Panc1 (cell line): ENCODE measurements at regions not wholly inside any gene's neighbourhood (a gene's known extent, or its start where the extent isn't known, plus 50 kb on each side); places are given as distances from the start of the nearest gene placed in this dataset.

Experiments
- ATAC-seq: fragments of 200-7000 bp; cut with Tn5 transposase; 2 replicates; pipeline ENCODE4 v1.9.1; 2020; ENCODE audit warnings: mild to moderate bottlenecking, moderate library complexity
- BruUV-seq: library from RNA; stranded (reverse); fragments of 400-500 nt; replicated peaks from 2 replicates; lab custom pipeline; 2021; lab: Mats Ljungman, UMichigan
- CTCF ChIA-PET: fragments of 300-600 bp; sonication (Branson Sonifier 250); formaldehyde crosslinking; loops from one replicate; lab custom pipeline; 2022; ENCODE audit warnings: antibody characterized with exemption; lab: Charles Lee
- POLR2A ChIA-PET: fragments of 300-600 bp; sonication (Branson Sonifier 250); formaldehyde crosslinking; loops from one replicate; lab custom pipeline; 2022; ENCODE audit warnings: antibody characterized with exemption; lab: Charles Lee
- DNase-seq: peaks from one replicate; pipeline ENCODE4 v3.0.0-alpha.2; 2010; ENCODE audit warnings: low read depth, low spot score
- H3K27ac ChIP-seq: 2 replicates; pipeline ENCODE4 v1.5.1; 2011; ENCODE audit warnings: mild to moderate bottlenecking, low read length, inconsistent platforms
- H3K27me3 ChIP-seq: fragments of 200-500 bp; sonication (Bioruptor generic); 2 replicates; pipeline ENCODE4 v1.6.0; 2014; ENCODE audit warnings: low read length, inconsistent platforms; ENCODE audit not compliant: control insufficient read depth, insufficient read depth
- H3K36me3 ChIP-seq: fragments of 200-500 bp; sonication (Bioruptor generic); 2 replicates; pipeline ENCODE4 v1.5.1; 2014; ENCODE audit warnings: inconsistent platforms, mild to moderate bottlenecking, low read length, moderate library complexity; ENCODE audit not compliant: control insufficient read depth, insufficient read depth
- H3K4me1 ChIP-seq: 2 replicates; pipeline ENCODE4 v1.5.1; 2011; ENCODE audit warnings: inconsistent platforms, mild to moderate bottlenecking, low read length, moderate library complexity; ENCODE audit not compliant: control insufficient read depth, insufficient read depth
- H3K4me3 ChIP-seq, 2 experiments: 2 replicates each; pipeline ENCODE4 v1.5.1; 2011 to 2012; ENCODE audit warnings: low read depth in 2 of 2, low read length in 2 of 2, mild to moderate bottlenecking in 2 of 2, inconsistent platforms in 1 of 2, moderate library complexity in 1 of 2
- H3K9me3 ChIP-seq: fragments of 200-500 bp; sonication (Bioruptor generic); 2 replicates; pipeline ENCODE4 v1.5.1; 2014; ENCODE audit warnings: low read depth, mild to moderate bottlenecking, inconsistent platforms, low read length, moderate library complexity; ENCODE audit not compliant: control insufficient read depth, insufficient read depth
- POLR2AphosphoS5 ChIP-seq: IDR thresholded peaks from 2 replicates; pipeline ENCODE4 v1.6.1; 2012; ENCODE audit warnings: mild to moderate bottlenecking, low read depth, low read length, moderate library complexity
- SIN3A ChIP-seq: IDR thresholded peaks from 2 replicates; pipeline ENCODE4 v1.6.1; 2012; ENCODE audit warnings: low read depth, mild to moderate bottlenecking, low read length, moderate library complexity, borderline replicate concordance; ENCODE audit not compliant: insufficient read depth
- TCF7L2 ChIP-seq: IDR thresholded peaks from 2 replicates; pipeline ENCODE4 v1.6.1; 2011; ENCODE audit warnings: mild to moderate bottlenecking, low read depth, low read length, inconsistent platforms
- in situ Hi-C: cut with HindIII; loops from 2 replicates; pipeline ENCODE4 v1.10.0; 2016; ENCODE audit warnings: low sequenced_read_pairs, low pct_unique_long_range_greater_than_20kb
- intact Hi-C: fragments of 100-400 bp; cut with micrococcal nuclease; formaldehyde crosslinking; loops from one replicate; pipeline ENCODE4 v1.10.0; 2022; ENCODE audit not compliant: unreplicated experiment
- TF ChIP-seq, protein P1 (sequence below): fragments of 450-650 bp; IDR thresholded peaks from 2 replicates; pipeline ENCODE4 v1.5.1; 2017; ENCODE audit warnings: mild to moderate bottlenecking
- TF ChIP-seq, protein P2 (sequence below), 2 experiments: IDR thresholded peaks; 2 replicates each; pipeline ENCODE4 v1.6.1; 2011 to 2012; ENCODE audit warnings: low read depth in 2 of 2, control low read depth in 1 of 2, low read length in 1 of 2, mild to moderate bottlenecking in 1 of 2, moderate library complexity in 1 of 2; ENCODE audit not compliant: insufficient read depth in 1 of 2

- no peaks in the 10 kb centered on the region for H3K27me3 ChIP-seq
- ATAC-seq (no peak), DNase-seq (no peak)
- H3K4me1 ChIP-seq: no peaks in the 10 kb centered on the region
- TF ChIP-seq TCF7L2 (no peak), SIN3A (no peak)
- intact Hi-C loops: no loop called here
- ChIA-PET POLR2A (no interaction called here), CTCF (interaction anchor here (0.6 kb wide), 1 partner anchor 84 kb away, joined by 5 read pairs; no protein-coding TSS in a partner anchor)
- in situ Hi-C loops: no loop called here
- H3K27ac ChIP-seq: no peak overlapping the region
- H3K9me3 ChIP-seq: no peaks in the 10 kb centered on the region
- H3K36me3 ChIP-seq: no peaks in the 10 kb centered on the region
- no peak overlapping the region for H3K4me3 ChIP-seq
- no TSS peak for BruUV-seq
Measured at GRCh38 chrX:4179031-4179430, 465.6 kb upstream of the PRKX start.

GRCh38 chrX:4175221-4175620 lies 461.8 kb upstream of the PRKX start:
- no peaks in the 10 kb centered on the region for H3K9me3 ChIP-seq
- DNase-seq: no peak
- no TSS peak for BruUV-seq
- ATAC-seq: no peak
- POLR2A ChIA-PET: no interaction called here
- in situ Hi-C loops: no loop called here
- H3K4me3 ChIP-seq: no peak overlapping the region
- H3K36me3 ChIP-seq: no peaks in the 10 kb centered on the region
- CTCF ChIA-PET: no interaction called here
- TF ChIP-seq TCF7L2: no peak
- TF ChIP-seq POLR2AphosphoS5: no peak
- TF ChIP-seq, protein P1, sequence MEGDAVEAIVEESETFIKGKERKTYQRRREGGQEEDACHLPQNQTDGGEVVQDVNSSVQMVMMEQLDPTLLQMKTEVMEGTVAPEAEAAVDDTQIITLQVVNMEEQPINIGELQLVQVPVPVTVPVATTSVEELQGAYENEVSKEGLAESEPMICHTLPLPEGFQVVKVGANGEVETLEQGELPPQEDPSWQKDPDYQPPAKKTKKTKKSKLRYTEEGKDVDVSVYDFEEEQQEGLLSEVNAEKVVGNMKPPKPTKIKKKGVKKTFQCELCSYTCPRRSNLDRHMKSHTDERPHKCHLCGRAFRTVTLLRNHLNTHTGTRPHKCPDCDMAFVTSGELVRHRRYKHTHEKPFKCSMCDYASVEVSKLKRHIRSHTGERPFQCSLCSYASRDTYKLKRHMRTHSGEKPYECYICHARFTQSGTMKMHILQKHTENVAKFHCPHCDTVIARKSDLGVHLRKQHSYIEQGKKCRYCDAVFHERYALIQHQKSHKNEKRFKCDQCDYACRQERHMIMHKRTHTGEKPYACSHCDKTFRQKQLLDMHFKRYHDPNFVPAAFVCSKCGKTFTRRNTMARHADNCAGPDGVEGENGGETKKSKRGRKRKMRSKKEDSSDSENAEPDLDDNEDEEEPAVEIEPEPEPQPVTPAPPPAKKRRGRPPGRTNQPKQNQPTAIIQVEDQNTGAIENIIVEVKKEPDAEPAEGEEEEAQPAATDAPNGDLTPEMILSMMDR: no peak
- TF ChIP-seq SIN3A: no peak
- TF ChIP-seq, protein P2, sequence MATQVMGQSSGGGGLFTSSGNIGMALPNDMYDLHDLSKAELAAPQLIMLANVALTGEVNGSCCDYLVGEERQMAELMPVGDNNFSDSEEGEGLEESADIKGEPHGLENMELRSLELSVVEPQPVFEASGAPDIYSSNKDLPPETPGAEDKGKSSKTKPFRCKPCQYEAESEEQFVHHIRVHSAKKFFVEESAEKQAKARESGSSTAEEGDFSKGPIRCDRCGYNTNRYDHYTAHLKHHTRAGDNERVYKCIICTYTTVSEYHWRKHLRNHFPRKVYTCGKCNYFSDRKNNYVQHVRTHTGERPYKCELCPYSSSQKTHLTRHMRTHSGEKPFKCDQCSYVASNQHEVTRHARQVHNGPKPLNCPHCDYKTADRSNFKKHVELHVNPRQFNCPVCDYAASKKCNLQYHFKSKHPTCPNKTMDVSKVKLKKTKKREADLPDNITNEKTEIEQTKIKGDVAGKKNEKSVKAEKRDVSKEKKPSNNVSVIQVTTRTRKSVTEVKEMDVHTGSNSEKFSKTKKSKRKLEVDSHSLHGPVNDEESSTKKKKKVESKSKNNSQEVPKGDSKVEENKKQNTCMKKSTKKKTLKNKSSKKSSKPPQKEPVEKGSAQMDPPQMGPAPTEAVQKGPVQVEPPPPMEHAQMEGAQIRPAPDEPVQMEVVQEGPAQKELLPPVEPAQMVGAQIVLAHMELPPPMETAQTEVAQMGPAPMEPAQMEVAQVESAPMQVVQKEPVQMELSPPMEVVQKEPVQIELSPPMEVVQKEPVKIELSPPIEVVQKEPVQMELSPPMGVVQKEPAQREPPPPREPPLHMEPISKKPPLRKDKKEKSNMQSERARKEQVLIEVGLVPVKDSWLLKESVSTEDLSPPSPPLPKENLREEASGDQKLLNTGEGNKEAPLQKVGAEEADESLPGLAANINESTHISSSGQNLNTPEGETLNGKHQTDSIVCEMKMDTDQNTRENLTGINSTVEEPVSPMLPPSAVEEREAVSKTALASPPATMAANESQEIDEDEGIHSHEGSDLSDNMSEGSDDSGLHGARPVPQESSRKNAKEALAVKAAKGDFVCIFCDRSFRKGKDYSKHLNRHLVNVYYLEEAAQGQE (IDR thresholded peaks at IDR 0.05; ENCODE audit: insufficient read depth in 1 of 2, low read depth in 2 of 2, low read length in 1 of 2): no peak
- H3K27ac ChIP-seq: no peak overlapping the region
- intact Hi-C loops: no loop called here
- H3K4me1 ChIP-seq: no peaks in the 10 kb centered on the region
- H3K27me3 ChIP-seq: no peaks in the 10 kb centered on the region

DNA sequence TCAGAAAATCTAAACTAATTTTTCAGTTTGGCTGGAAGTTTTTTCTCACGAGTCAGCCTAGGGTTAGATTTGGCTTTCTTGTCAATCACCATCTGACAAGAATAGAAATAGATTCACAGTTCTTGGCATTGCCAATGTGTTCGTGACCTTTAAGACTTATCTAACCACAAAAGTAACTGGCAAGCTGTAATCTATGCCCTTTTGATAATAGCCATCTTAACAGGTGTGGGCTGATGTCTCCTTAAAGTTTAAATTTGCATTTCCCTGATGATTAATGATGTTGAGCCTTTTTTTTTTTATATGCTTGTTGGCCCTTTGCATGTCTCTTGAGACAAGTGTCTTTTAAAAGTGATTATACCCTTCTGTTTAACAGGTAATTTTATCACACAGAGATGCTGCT lies 460.3 kb upstream of the PRKX start:
- no TSS peak for BruUV-seq
- no peak for TF ChIP-seq POLR2AphosphoS5
- TF ChIP-seq SIN3A: no peak
- no peak for TF ChIP-seq TCF7L2
- TF ChIP-seq, protein P2 (IDR thresholded peaks at IDR 0.05; ENCODE audit: insufficient read depth in 1 of 2, low read depth in 2 of 2, low read length in 1 of 2): no peak
- TF ChIP-seq, protein P1: no peak
- in situ Hi-C loops (no loop called here), intact Hi-C loops (no loop called here)
- Histone ChIP-seq H3K4me3 (no peak overlapping the region), H3K36me3 (no peaks in the 10 kb centered on the region), H3K27me3 (no peaks in the 10 kb centered on the region), H3K9me3 (no peaks in the 10 kb centered on the region), H3K4me1 (no peaks in the 10 kb centered on the region), H3K27ac (no peak overlapping the region)
- DNase-seq (no peak), ATAC-seq (no peak)
- ChIA-PET POLR2A (no interaction called here), CTCF (no interaction called here)
